ENCODE measurements at regions not wholly inside any gene's neighbourhood (a gene's known extent, or its start where the extent isn't known, plus 50 kb on each side); places are given as distances from the start of the nearest gene placed in this dataset.

GRCh38 chr17:22484826-22485225 is 792.5 kb downstream of the KCNJ18 start:
- Histone ChIP-seq H3K36me3 (ENCODE audit: control insufficient read depth in 4 of 4, insufficient read depth in 4 of 4, low read length in 4 of 4) (no peaks in the 10 kb centered on the region), H3K4me3 (no peak overlapping the region), H3K9me3 (ENCODE audit: control insufficient read depth in 4 of 4, insufficient read depth in 3 of 4, low read length in 3 of 4) (peaks cover 0 to 30% (median 9%) of the 10 kb centered on the region in 4 donors), H3K9ac (ENCODE audit: insufficient read depth in 1 of 2, low read length in 2 of 2) (no peak overlapping the region), H3K27me3 (ENCODE audit: control insufficient read depth in 3 of 3, insufficient read depth in 3 of 3, low read length in 2 of 3) (no peaks in the 10 kb centered on the region), H3K27ac (ENCODE audit: low read depth in 1 of 2, low read length in 1 of 2) (no peak overlapping the region), H3K4me1 (ENCODE audit: control insufficient read depth in 5 of 5, insufficient read depth in 5 of 5, low read length in 5 of 5) (no peaks in the 10 kb centered on the region)
- DNase-seq (no peak), ATAC-seq (ENCODE audit: insufficient read depth, low FRiP score) (no peak)
- no peak for TF ChIP-seq CTCF (IDR thresholded peaks at IDR 0.05; ENCODE audit: control extremely low read depth, extremely low read depth)
- WGBS, 2 donors = 74 to 81% methylated on average over 3 of the region's 3 CpGs

GRCh38 chr17:22490399-22490798 is 798.1 kb downstream of the KCNJ18 start:
- no peaks in the 10 kb centered on the region for H3K36me3 ChIP-seq (ENCODE audit: control insufficient read depth in 4 of 4, insufficient read depth in 4 of 4, low read length in 4 of 4)
- TF ChIP-seq CTCF (IDR thresholded peaks at IDR 0.05; ENCODE audit: control extremely low read depth, extremely low read depth) = no peak
- H3K4me1 ChIP-seq (ENCODE audit: control insufficient read depth in 5 of 5, insufficient read depth in 5 of 5, low read length in 5 of 5) = no peaks in the 10 kb centered on the region
- WGBS, 2 donors = 54 to 65% methylated on average over 3 of the region's 3 CpGs
- DNase-seq (no peak), ATAC-seq (ENCODE audit: insufficient read depth, low FRiP score) (no peak)
- no peaks in the 10 kb centered on the region for H3K27me3 ChIP-seq (ENCODE audit: control insufficient read depth in 3 of 3, insufficient read depth in 3 of 3, low read length in 2 of 3)
- H3K9ac ChIP-seq (ENCODE audit: insufficient read depth in 1 of 2, low read length in 2 of 2) = no peak overlapping the region
- no peak overlapping the region for H3K4me3 ChIP-seq
- H3K9me3 ChIP-seq (ENCODE audit: control insufficient read depth in 4 of 4, insufficient read depth in 3 of 4, low read length in 3 of 4) = peaks cover 0 to 25% (median 11%) of the 10 kb centered on the region in 4 donors
- H3K27ac ChIP-seq (ENCODE audit: low read depth in 1 of 2, low read length in 1 of 2) = no peak overlapping the region

- TF ChIP-seq CTCF (IDR thresholded peaks at IDR 0.05; ENCODE audit: control extremely low read depth, extremely low read depth) = no peak
- Histone ChIP-seq H3K36me3 (ENCODE audit: control insufficient read depth in 4 of 4, insufficient read depth in 4 of 4, low read length in 4 of 4) (no peaks in the 10 kb centered on the region), H3K9ac (ENCODE audit: insufficient read depth in 1 of 2, low read length in 2 of 2) (no peak overlapping the region), H3K27ac (ENCODE audit: low read depth in 1 of 2, low read length in 1 of 2) (no peak overlapping the region), H3K4me3 (no peak overlapping the region), H3K27me3 (ENCODE audit: control insufficient read depth in 3 of 3, insufficient read depth in 3 of 3, low read length in 2 of 3) (no peaks in the 10 kb centered on the region), H3K4me1 (ENCODE audit: control insufficient read depth in 5 of 5, insufficient read depth in 5 of 5, low read length in 5 of 5) (no peaks in the 10 kb centered on the region), H3K9me3 (ENCODE audit: control insufficient read depth in 4 of 4, insufficient read depth in 3 of 4, low read length in 3 of 4) (peaks cover 0 to 16% (median 9%) of the 10 kb centered on the region in 4 donors)
- WGBS, 2 donors = 54 to 61% methylated on average over 4 of the region's 4 CpGs
- no peak for DNase-seq
- ATAC-seq (ENCODE audit: insufficient read depth, low FRiP score) = no peak
Observed at GRCh38 chr17:22492331-22492730, 800.0 kb downstream of the KCNJ18 start.

- no peak for ATAC-seq (ENCODE audit: insufficient read depth, low FRiP score)
- Histone ChIP-seq H3K4me3 (no peak overlapping the region), H3K27me3 (ENCODE audit: control insufficient read depth in 3 of 3, insufficient read depth in 3 of 3, low read length in 2 of 3) (no peaks in the 10 kb centered on the region), H3K4me1 (ENCODE audit: control insufficient read depth in 5 of 5, insufficient read depth in 5 of 5, low read length in 5 of 5) (no peaks in the 10 kb centered on the region), H3K9ac (ENCODE audit: insufficient read depth in 1 of 2, low read length in 2 of 2) (no peak overlapping the region), H3K36me3 (ENCODE audit: control insufficient read depth in 4 of 4, insufficient read depth in 4 of 4, low read length in 4 of 4) (no peaks in the 10 kb centered on the region), H3K9me3 (ENCODE audit: control insufficient read depth in 4 of 4, insufficient read depth in 3 of 4, low read length in 3 of 4) (peaks cover 0 to 7% (median 3%) of the 10 kb centered on the region in 4 donors), H3K27ac (ENCODE audit: low read depth in 1 of 2, low read length in 1 of 2) (no peak overlapping the region)
- DNase-seq = no peak
- 78 to 84% methylated on average over 5 of the region's 5 CpGs for WGBS, 2 donors
- TF ChIP-seq CTCF (IDR thresholded peaks at IDR 0.05; ENCODE audit: control extremely low read depth, extremely low read depth) = no peak
Observed at GRCh38 chr17:22496450-22496849, 804.1 kb downstream of the KCNJ18 start.
